ENCODE measurements at regions not wholly inside any gene's neighbourhood (a gene's known extent, or its start where the extent isn't known, plus 50 kb on each side); places are given as distances from the start of the nearest gene placed in this dataset.
A peak's percentile ranks its signal among the peaks of the same experiment; 100 is the strongest.

- no peaks in the 10 kb centered on the region for H3K36me3 ChIP-seq (replicated peaks; ENCODE audit: insufficient read depth, low read length)
- H3K4me1 ChIP-seq (ENCODE audit: low read length): peaks cover 25% of the 10 kb centered on the region
- H3K27me3 ChIP-seq (replicated peaks; ENCODE audit: insufficient read depth, low read length): no peaks in the 10 kb centered on the region
- H4K20me1 ChIP-seq (ENCODE audit: insufficient read depth, low read length): no peaks in the 10 kb centered on the region
- H3K27ac ChIP-seq (ENCODE audit: low read length): no peak overlapping the region
- no peaks in the 10 kb centered on the region for H3F3A ChIP-seq (ENCODE audit: insufficient read depth, low read length)
- no peak overlapping the region for H3K4me3 ChIP-seq (ENCODE audit: low read length)
- no peak overlapping the region for H2AFZ ChIP-seq (ENCODE audit: low read length)
- H3K4me2 ChIP-seq (ENCODE audit: low read depth, low read length): no peak overlapping the region
- no peaks in the 10 kb centered on the region for H3K9me3 ChIP-seq (replicated peaks; ENCODE audit: insufficient read depth, low read length)
- DNase-seq: no peak
- H3K9ac ChIP-seq (ENCODE audit: low read length): no peak overlapping the region
- no peak for TF ChIP-seq EZH2phosphoT487 (IDR thresholded peaks at IDR 0.05; ENCODE audit: low read length)
- TF ChIP-seq CTCF (IDR thresholded peaks at IDR 0.05; ENCODE audit: low read length): no peak
- TF ChIP-seq EZH2 (optimal IDR thresholded peaks at IDR 0.05; ENCODE audit: low read depth, low read length): no peak
- no peaks in the 10 kb centered on the region for H3K79me2 ChIP-seq (ENCODE audit: low read length)
- H3K9me2 ChIP-seq (replicated peaks; ENCODE audit: insufficient read depth, low read length): no peaks in the 10 kb centered on the region
These were observed 59.1 kb downstream of the IRAG1 start for GRCh38 chr11:10634407-10634806.

DNA sequence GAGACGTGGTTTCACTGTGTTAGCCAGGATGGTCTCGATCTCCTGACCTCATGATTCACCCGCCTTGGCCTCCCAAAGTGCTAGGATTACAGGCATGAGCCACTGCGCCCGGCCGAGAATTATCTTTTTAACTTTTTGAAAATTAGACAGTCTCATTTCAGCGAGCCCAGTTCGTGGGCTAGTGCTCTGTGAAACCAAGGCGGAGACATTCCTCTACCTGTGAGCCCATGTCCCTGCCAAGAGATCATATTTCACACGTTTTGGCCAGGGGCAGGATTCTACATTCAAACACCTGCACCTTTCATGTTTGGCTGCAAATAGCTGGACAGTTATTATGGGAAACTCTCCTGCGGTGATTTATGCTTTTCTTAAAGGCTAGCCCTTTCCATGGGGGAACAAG is 60.3 kb downstream of the IRAG1 start:
- no peak overlapping the region for H3K9ac ChIP-seq (ENCODE audit: low read length)
- H2AFZ ChIP-seq (ENCODE audit: low read length): no peak overlapping the region
- H3K4me3 ChIP-seq (ENCODE audit: low read length): no peak overlapping the region
- peak; percentile 64 for DNase-seq
- H3F3A ChIP-seq (ENCODE audit: insufficient read depth, low read length): no peaks in the 10 kb centered on the region
- TF ChIP-seq EZH2 (optimal IDR thresholded peaks at IDR 0.05; ENCODE audit: low read depth, low read length) (no peak), EZH2phosphoT487 (IDR thresholded peaks at IDR 0.05; ENCODE audit: low read length) (no peak), CTCF (IDR thresholded peaks at IDR 0.05; ENCODE audit: low read length) (no peak)
- H3K27ac ChIP-seq (ENCODE audit: low read length): no peak overlapping the region
- H3K4me1 ChIP-seq (ENCODE audit: low read length): peaks cover 25% of the 10 kb centered on the region
- no peaks in the 10 kb centered on the region for H3K27me3 ChIP-seq (replicated peaks; ENCODE audit: insufficient read depth, low read length)
- no peaks in the 10 kb centered on the region for H3K9me2 ChIP-seq (replicated peaks; ENCODE audit: insufficient read depth, low read length)
- H4K20me1 ChIP-seq (ENCODE audit: insufficient read depth, low read length): no peaks in the 10 kb centered on the region
- no peaks in the 10 kb centered on the region for H3K9me3 ChIP-seq (replicated peaks; ENCODE audit: insufficient read depth, low read length)
- peak overlapping the region; percentile 42; the same call in 1 of the 2 replicates for H3K4me2 ChIP-seq (ENCODE audit: low read depth, low read length)
- no peaks in the 10 kb centered on the region for H3K79me2 ChIP-seq (ENCODE audit: low read length)
- no peaks in the 10 kb centered on the region for H3K36me3 ChIP-seq (replicated peaks; ENCODE audit: insufficient read depth, low read length)

GRCh38 chr11:10632483-10632882 is 61.1 kb downstream of the IRAG1 start:
- Histone ChIP-seq H3K4me2 (ENCODE audit: low read depth, low read length) (no peak overlapping the region), H3F3A (ENCODE audit: insufficient read depth, low read length) (no peaks in the 10 kb centered on the region), H3K27ac (ENCODE audit: low read length) (no peak overlapping the region), H3K36me3 (replicated peaks; ENCODE audit: insufficient read depth, low read length) (no peaks in the 10 kb centered on the region), H3K9ac (ENCODE audit: low read length) (no peak overlapping the region), H3K9me3 (replicated peaks; ENCODE audit: insufficient read depth, low read length) (no peaks in the 10 kb centered on the region), H3K79me2 (ENCODE audit: low read length) (no peaks in the 10 kb centered on the region), H3K9me2 (replicated peaks; ENCODE audit: insufficient read depth, low read length) (no peaks in the 10 kb centered on the region), H4K20me1 (ENCODE audit: insufficient read depth, low read length) (no peaks in the 10 kb centered on the region), H3K4me1 (ENCODE audit: low read length) (peaks cover 24% of the 10 kb centered on the region), H3K4me3 (ENCODE audit: low read length) (no peak overlapping the region), H2AFZ (ENCODE audit: low read length) (no peak overlapping the region), H3K27me3 (replicated peaks; ENCODE audit: insufficient read depth, low read length) (no peaks in the 10 kb centered on the region)
- DNase-seq: no peak
- no peak for TF ChIP-seq EZH2 (optimal IDR thresholded peaks at IDR 0.05; ENCODE audit: low read depth, low read length)
- TF ChIP-seq EZH2phosphoT487 (IDR thresholded peaks at IDR 0.05; ENCODE audit: low read length): no peak
- TF ChIP-seq CTCF (IDR thresholded peaks at IDR 0.05; ENCODE audit: low read length): no peak

All from MM.1S (cell line).